ENCODE measurements at regions not wholly inside any gene's neighbourhood (a gene's known extent, or its start where the extent isn't known, plus 50 kb on each side); places are given as distances from the start of the nearest gene placed in this dataset.
A peak's percentile ranks its signal among the peaks of the same experiment; 100 is the strongest.
"Not testable (repeated sequence)": the region's sequence is repeated elsewhere in the genome, so short reads cannot be mapped to it uniquely, and the experiment has no call there.

- H3K9me3 ChIP-seq; H3K4me1 ChIP-seq (ENCODE audit: insufficient read depth); DNase-seq; intact Hi-C loops (cut with DNase I); H3K4me3 ChIP-seq; H3K27ac ChIP-seq; H3K36me3 ChIP-seq; H3K27me3 ChIP-seq: not testable (repeated sequence)
- 40 to 67% (median 48%) methylated on average over 1 to 29 of the region's 36 CpGs for WGBS, 3 donors
Measured at GRCh38 chr15:21174761-21175160, 265.5 kb downstream of the POTEB3 start.

DNA sequence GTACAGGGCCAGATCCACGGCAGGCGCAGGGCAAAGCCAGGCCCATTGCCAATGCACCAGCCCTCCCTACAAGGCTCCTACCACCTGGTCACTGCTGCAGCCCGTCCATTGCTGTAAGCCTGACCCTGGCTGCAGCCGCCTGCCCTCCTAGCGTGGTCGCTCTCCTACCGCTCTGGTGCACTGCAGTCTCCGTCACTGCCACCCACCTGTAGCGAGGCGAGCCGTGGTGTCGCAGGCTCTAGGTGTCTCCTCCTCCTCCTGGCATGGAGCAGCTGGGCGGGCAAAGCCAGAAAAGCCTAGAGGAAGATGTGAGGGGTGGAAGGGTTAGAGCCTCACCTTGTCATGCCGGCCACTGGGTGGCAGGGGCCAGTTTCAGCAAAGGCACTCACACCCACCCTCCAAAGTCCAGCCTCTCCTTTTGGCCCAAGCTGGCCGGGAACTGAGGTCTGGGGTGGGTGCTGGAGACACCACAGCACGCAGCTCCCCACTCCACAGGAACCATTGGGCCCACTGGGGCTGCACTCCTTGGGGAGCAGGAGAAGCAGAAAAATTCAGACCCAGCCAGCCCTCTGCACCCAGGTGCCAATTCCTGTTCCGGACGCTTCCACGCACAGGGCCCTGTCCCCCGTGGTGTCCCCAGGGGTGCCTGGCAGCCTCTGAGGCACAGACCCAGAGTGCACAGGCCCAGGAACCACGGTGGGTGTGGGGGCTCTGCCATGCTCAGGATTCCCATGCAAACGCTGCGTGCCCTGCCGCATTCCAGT is 285.3 kb upstream of the POTEB2 start:
- H3K4me1 ChIP-seq (ENCODE audit: insufficient read depth); H3K27ac ChIP-seq; H3K27me3 ChIP-seq; H3K9me3 ChIP-seq; intact Hi-C loops (cut with DNase I); H3K36me3 ChIP-seq; H3K4me3 ChIP-seq: not testable (repeated sequence)
- DNase-seq: peak in 1 of 5 donors; percentile 12
- 89% methylated on average over 12 of the region's 24 CpGs; no CpG with 5 or more reads in 2 of the 3 donors for WGBS, 3 donors

- H3K27me3 ChIP-seq; H3K4me3 ChIP-seq; intact Hi-C loops (cut with DNase I); DNase-seq; H3K9me3 ChIP-seq; H3K36me3 ChIP-seq; H3K4me1 ChIP-seq (ENCODE audit: insufficient read depth); H3K27ac ChIP-seq: not testable (repeated sequence)
- 79 to 80% methylated on average over 4 of the region's 5 CpGs; no CpG with 5 or more reads in 1 of the 3 donors for WGBS, 3 donors
Measured at GRCh38 chr15:21148136-21148535, 282.0 kb upstream of the POTEB2 start.

- not testable (repeated sequence) for H3K4me3 ChIP-seq
- no CpG with 5 or more reads among the region's 7 CpGs for WGBS, 3 donors
Measured at GRCh38 chr15:21133893-21134292, 267.8 kb upstream of the POTEB2 start.

GRCh38 chr15:21112271-21113053 is 246.3 kb upstream of the POTEB2 start:
- peak in 4 of 5 donors; percentile 8 to 28 (median 16) for DNase-seq
- H3K27ac ChIP-seq; H3K36me3 ChIP-seq; H3K9me3 ChIP-seq; intact Hi-C loops (cut with DNase I); H3K4me3 ChIP-seq; H3K27me3 ChIP-seq; H3K4me1 ChIP-seq (ENCODE audit: insufficient read depth): not testable (repeated sequence)
- 4 to 42% (median 39%) methylated on average over 1 to 2 of the region's 4 CpGs for WGBS, 3 donors

More at GRCh38 chr15:21133893-21134292, 267.8 kb upstream of the POTEB2 start:
- intact Hi-C loops (cut with DNase I); H3K4me1 ChIP-seq (ENCODE audit: insufficient read depth); H3K9me3 ChIP-seq; H3K27me3 ChIP-seq; H3K27ac ChIP-seq; H3K36me3 ChIP-seq; DNase-seq: not testable (repeated sequence)

- intact Hi-C loops (cut with DNase I): not testable (repeated sequence)
- 58 to 73% (median 66%) methylated on average over 1 of the region's 2 CpGs for WGBS, 3 donors
Measured at GRCh38 chr15:21111861-21112260, 245.7 kb upstream of the POTEB2 start.

GRCh38 chr15:21111172-21111571 is 245.1 kb upstream of the POTEB2 start:
- H3K9me3 ChIP-seq; H3K36me3 ChIP-seq; H3K4me1 ChIP-seq (ENCODE audit: insufficient read depth); intact Hi-C loops (cut with DNase I); H3K27ac ChIP-seq; H3K4me3 ChIP-seq; H3K27me3 ChIP-seq: not testable (repeated sequence)
- DNase-seq: peak in 1 of 5 donors; percentile 28
- WGBS, 3 donors: 20 to 100% methylated on average over 1 of the region's 4 CpGs; no CpG with 5 or more reads in 1 of the 3 donors

More at GRCh38 chr15:21111861-21112260, 245.7 kb upstream of the POTEB2 start:
- not testable (repeated sequence) for H3K27ac ChIP-seq; H3K4me1 ChIP-seq (ENCODE audit: insufficient read depth); H3K27me3 ChIP-seq; H3K4me3 ChIP-seq; H3K36me3 ChIP-seq; H3K9me3 ChIP-seq
- DNase-seq: peak; percentile 10 to 40 (median 27)

- H3K27me3 ChIP-seq; intact Hi-C loops (cut with DNase I); H3K9me3 ChIP-seq; H3K4me1 ChIP-seq (ENCODE audit: insufficient read depth); H3K4me3 ChIP-seq; H3K36me3 ChIP-seq; H3K27ac ChIP-seq: not testable (repeated sequence)
- DNase-seq: peak; percentile 34 to 59 (median 42)
- 52 to 71% (median 70%) methylated on average over 4 to 5 of the region's 5 CpGs for WGBS, 3 donors
Measured at GRCh38 chr15:21110187-21110804, 244.2 kb upstream of the POTEB2 start.

DNA sequence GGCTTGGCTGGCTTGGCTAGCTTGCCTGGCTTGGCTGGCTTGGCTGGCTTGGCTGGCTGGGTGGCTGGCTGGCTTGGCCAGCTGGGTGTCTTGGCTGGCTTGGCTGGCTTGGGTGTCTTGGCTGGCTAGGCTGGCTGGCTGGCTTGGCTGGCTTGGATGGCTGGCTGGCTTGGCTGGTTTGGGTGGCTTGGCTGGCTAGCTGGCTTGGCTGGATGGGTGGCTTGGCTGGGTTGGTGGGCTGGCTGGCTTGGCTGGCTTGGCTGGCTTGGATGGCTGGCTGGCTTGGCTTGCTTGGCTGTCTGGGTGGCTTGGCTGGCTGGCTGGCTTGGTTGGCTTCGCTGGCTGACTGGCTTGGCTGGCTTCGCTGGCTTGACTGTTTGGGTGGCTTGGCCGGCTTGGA is 242.3 kb upstream of the POTEB2 start:
- H3K27me3 ChIP-seq; intact Hi-C loops (cut with DNase I); H3K4me1 ChIP-seq (ENCODE audit: insufficient read depth); H3K9me3 ChIP-seq; DNase-seq; H3K4me3 ChIP-seq; H3K36me3 ChIP-seq; H3K27ac ChIP-seq: not testable (repeated sequence)
- no CpG with 5 or more reads among the region's 3 CpGs for WGBS, 3 donors

GRCh38 chr15:21107399-21108381 is 241.6 kb upstream of the POTEB2 start:
- intact Hi-C loops (cut with DNase I): not testable (repeated sequence)
- WGBS, 3 donors: no CpG with 5 or more reads among the region's 10 CpGs
- DNase-seq: peak in 4 of 5 donors; percentile 6 to 40 (median 20)

GRCh38 chr15:21096599-21096998 is 230.5 kb upstream of the POTEB2 start:
- H3K27me3 ChIP-seq; H3K36me3 ChIP-seq; intact Hi-C loops (cut with DNase I); H3K4me1 ChIP-seq (ENCODE audit: insufficient read depth); H3K27ac ChIP-seq; H3K4me3 ChIP-seq; DNase-seq; H3K9me3 ChIP-seq: not testable (repeated sequence)
- no CpG with 5 or more reads among the region's 2 CpGs for WGBS, 3 donors

More at GRCh38 chr15:21107399-21108381, 241.6 kb upstream of the POTEB2 start:
- H3K27ac ChIP-seq; H3K36me3 ChIP-seq; H3K4me3 ChIP-seq; H3K4me1 ChIP-seq (ENCODE audit: insufficient read depth); H3K27me3 ChIP-seq; H3K9me3 ChIP-seq: not testable (repeated sequence)

All from ovary (tissue), 7 donors.